PC-3 (cell line): ENCODE measurements at regions not wholly inside any gene's neighbourhood (a gene's known extent, or its start where the extent isn't known, plus 50 kb on each side); places are given as distances from the start of the nearest gene placed in this dataset.

Experiments used
- EZH2phosphoT487 ChIP-seq: fragments of 300-600 bp; sonication (generic); IDR thresholded peaks from 2 replicates; pipeline ENCODE4 v1.6.1; 2018; ENCODE audit warnings: mild to moderate bottlenecking, antibody characterized with exemption, low read length, borderline replicate concordance
- TF ChIP-seq, protein P1 (sequence below): fragments of 300-600 bp; sonication (generic); conservative IDR thresholded peaks from 2 replicates; pipeline ENCODE4 v1.5.1; 2017; ENCODE audit warnings: antibody characterized with exemption, low read depth, mild to moderate bottlenecking, low read length

GRCh38 chr4:187565416-187565815, 430.2 kb upstream of the ZFP42 start:
- TF ChIP-seq, protein P1, sequence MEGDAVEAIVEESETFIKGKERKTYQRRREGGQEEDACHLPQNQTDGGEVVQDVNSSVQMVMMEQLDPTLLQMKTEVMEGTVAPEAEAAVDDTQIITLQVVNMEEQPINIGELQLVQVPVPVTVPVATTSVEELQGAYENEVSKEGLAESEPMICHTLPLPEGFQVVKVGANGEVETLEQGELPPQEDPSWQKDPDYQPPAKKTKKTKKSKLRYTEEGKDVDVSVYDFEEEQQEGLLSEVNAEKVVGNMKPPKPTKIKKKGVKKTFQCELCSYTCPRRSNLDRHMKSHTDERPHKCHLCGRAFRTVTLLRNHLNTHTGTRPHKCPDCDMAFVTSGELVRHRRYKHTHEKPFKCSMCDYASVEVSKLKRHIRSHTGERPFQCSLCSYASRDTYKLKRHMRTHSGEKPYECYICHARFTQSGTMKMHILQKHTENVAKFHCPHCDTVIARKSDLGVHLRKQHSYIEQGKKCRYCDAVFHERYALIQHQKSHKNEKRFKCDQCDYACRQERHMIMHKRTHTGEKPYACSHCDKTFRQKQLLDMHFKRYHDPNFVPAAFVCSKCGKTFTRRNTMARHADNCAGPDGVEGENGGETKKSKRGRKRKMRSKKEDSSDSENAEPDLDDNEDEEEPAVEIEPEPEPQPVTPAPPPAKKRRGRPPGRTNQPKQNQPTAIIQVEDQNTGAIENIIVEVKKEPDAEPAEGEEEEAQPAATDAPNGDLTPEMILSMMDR = no peak
- no peak for TF ChIP-seq EZH2phosphoT487
